ENCODE measurements at regions not wholly inside any gene's neighbourhood (a gene's known extent, or its start where the extent isn't known, plus 50 kb on each side); places are given as distances from the start of the nearest gene placed in this dataset.

GRCh38 chr5:62722360-62722759 lies 143.7 kb downstream of the LRRC70 start:
- FAIRE-seq (no peak), DNase-seq (ENCODE audit: insufficient read length, low spot score) (no peak)
- TF ChIP-seq, protein P1, sequence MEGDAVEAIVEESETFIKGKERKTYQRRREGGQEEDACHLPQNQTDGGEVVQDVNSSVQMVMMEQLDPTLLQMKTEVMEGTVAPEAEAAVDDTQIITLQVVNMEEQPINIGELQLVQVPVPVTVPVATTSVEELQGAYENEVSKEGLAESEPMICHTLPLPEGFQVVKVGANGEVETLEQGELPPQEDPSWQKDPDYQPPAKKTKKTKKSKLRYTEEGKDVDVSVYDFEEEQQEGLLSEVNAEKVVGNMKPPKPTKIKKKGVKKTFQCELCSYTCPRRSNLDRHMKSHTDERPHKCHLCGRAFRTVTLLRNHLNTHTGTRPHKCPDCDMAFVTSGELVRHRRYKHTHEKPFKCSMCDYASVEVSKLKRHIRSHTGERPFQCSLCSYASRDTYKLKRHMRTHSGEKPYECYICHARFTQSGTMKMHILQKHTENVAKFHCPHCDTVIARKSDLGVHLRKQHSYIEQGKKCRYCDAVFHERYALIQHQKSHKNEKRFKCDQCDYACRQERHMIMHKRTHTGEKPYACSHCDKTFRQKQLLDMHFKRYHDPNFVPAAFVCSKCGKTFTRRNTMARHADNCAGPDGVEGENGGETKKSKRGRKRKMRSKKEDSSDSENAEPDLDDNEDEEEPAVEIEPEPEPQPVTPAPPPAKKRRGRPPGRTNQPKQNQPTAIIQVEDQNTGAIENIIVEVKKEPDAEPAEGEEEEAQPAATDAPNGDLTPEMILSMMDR (IDR thresholded peaks at IDR 0.05; ENCODE audit: insufficient read depth, missing control alignments) = no peak

DNA sequence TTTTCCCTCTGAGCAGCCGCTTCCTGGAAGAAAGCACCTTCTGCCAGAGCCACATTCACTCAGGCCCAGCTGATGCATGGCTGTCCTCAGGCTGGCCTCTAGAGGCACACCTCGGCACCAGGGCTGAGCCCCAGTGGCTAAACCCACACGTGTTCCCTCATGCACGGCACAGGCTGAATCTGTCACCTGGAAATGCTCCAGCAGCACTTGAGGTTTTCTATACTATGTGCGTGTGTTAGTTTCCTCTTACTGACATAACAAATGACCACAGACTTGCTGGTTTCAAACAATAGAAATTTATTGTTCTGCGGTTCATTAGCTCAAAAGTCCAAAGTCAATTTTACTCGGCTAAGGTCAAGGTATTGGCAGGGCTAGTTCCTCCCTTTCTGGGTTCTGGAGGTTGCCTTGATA lies 141.4 kb downstream of the LRRC70 start:
- TF ChIP-seq, protein P1 (IDR thresholded peaks at IDR 0.05; ENCODE audit: insufficient read depth, missing control alignments) = no peak
- DNase-seq (ENCODE audit: insufficient read length, low spot score) (no peak), FAIRE-seq (no peak)

DNA sequence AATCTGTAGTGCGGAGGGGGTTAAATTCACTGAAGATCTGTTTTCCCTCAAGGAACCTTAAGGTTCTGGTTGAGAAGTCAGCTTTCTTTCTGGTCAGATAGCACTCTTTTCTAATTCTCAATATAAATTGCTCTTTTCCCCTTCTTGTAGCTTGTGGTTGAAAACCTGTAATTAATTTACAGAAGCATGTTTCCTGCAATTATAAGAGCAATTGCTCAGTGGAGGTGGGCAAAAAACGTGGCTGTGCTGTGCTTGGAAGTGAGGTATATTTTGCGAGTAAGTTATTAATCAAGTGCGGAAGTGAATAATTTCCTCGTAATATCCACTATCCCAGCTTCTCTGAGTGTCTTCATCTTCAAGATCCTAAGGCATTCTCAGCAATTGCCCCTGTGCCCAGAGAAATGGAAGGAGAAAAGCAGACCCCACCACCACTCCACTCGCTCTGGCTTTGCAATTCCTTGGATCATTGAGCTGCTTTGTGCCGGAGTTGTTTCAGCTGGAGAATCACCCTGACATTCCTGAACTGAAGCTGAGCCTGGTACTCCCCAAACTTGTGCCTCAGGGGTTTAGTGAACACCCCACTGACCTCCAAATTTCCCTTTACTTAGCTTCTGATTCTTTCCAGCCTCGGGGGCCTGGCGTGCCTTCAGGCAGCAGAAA lies 140.6 kb downstream of the LRRC70 start:
- no peak for DNase-seq (ENCODE audit: insufficient read length, low spot score)
- no peak for FAIRE-seq

DNA sequence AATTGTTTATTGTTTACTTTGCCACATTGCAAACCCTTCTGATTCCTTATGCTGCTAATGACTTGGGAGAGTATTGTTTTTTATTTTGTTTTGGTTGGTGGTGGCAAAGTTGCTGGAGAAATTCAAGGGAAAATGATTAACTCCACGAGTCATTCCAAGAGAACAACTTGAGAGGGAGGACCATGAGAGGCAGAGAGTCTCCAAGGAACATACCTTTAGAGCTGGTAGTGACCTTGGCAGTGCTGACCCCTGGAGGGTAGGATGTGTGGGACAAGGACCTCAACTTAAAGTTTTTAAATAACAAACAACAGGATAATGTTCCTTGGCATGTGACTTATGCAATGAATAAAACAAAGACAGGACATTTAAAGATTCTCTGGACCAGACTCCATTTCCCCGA lies 139.7 kb downstream of the LRRC70 start:
- DNase-seq (ENCODE audit: insufficient read length, low spot score) = no peak
- TF ChIP-seq, protein P1 (IDR thresholded peaks at IDR 0.05; ENCODE audit: insufficient read depth, missing control alignments) = no peak
- FAIRE-seq = no peak

More for the DNA sequence above, 140.6 kb downstream of the LRRC70 start:
- TF ChIP-seq, protein P1 (IDR thresholded peaks at IDR 0.05; ENCODE audit: insufficient read depth, missing control alignments) = no peak

DNA sequence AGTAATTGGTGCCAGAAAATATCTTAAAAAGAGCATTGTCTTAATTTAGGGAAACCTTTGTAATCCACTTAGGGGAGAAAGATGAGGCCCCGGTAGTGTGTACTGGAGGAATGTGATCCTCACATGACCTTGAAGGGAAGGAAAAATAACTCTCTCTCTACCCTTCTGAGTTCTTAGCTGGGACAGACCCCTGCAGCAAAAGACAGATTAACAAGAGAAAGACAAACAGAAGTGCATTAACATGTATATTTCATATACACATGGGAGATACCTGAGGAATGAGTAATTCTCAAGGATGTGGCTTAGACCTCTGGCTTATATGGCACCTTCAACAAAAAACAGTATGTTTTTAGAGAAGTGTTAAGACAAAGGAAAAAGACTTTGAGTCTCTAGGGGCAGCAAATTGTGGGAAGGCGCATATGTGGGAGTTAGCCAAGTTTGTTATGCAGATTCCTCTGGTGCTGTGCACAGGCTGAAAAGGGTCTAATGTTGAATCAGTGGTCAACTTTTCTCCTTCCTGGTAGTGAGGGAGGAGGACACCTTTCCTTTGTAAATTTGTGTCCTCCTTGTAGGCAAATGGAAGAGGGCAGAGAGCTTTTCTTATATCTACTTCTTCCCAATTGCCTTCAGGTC lies 138.8 kb downstream of the LRRC70 start:
- DNase-seq (ENCODE audit: insufficient read length, low spot score) (no peak), FAIRE-seq (no peak)

DNA sequence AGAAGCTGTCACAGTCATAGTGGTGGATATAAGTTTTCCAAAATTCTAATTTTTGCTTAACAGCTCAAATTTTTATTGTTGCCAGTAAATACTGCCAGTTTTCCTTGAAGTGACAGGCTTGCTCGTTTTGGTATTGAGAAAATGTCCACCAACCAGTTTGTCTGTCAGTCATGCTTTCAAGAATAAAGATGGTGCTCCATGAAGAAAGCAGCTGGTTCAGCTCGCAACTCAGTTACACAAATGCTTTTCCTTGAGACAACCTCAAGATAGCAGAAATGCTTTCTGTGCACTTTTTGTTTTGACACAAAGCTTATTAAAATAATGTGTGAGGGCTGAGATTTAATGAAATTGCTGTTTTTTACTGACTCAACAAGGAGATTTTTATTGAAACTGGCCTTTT lies 135.7 kb downstream of the LRRC70 start:
- DNase-seq (ENCODE audit: insufficient read length, low spot score) = no peak
- TF ChIP-seq, protein P1 (IDR thresholded peaks at IDR 0.05; ENCODE audit: insufficient read depth, missing control alignments) = no peak
- no peak for FAIRE-seq

More for the DNA sequence above, 138.8 kb downstream of the LRRC70 start:
- TF ChIP-seq, protein P1 (IDR thresholded peaks at IDR 0.05; ENCODE audit: insufficient read depth, missing control alignments) = no peak

Data from D721Med (cell line).